Raji (cell line): ENCODE measurements at regions not wholly inside any gene's neighbourhood (a gene's known extent, or its start where the extent isn't known, plus 50 kb on each side); places are given as distances from the start of the nearest gene placed in this dataset.

Experiments
- POLR2A ChIP-seq: IDR thresholded peaks from 2 replicates; pipeline ENCODE4 v1.6.1; 2011; ENCODE audit warnings: low read depth, low read length, control low read depth; ENCODE audit not compliant: insufficient read depth

DNA sequence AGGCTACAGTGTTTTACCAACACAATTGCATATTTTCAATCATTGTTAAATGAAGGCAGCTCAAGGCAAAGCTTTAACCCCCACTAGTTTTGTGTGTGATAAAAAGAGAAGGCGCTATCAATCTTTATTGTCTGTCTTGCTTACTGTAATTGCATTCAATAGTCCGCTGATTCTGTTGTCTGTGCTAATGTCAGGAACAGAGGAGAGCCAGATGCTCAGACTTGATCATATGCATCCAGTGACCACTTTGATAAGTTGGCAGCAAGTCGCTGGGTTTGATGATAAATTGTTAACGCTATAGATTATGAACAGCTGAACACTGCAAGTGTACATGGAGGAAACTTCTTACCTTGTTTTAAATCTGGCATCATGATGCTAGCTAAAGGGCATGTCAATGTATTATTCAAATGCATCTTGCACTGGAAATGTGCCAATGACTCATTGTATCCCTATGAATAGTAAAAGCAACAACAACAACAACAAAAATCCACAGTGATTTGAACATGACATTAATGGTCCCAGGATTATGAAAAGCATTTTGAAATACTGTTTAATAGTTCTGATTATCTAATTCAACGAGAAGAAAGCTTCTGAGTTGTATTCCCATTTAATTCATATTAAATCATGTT is 423.5 kb upstream of the FANCL start:
- no peak for TF ChIP-seq POLR2A

DNA sequence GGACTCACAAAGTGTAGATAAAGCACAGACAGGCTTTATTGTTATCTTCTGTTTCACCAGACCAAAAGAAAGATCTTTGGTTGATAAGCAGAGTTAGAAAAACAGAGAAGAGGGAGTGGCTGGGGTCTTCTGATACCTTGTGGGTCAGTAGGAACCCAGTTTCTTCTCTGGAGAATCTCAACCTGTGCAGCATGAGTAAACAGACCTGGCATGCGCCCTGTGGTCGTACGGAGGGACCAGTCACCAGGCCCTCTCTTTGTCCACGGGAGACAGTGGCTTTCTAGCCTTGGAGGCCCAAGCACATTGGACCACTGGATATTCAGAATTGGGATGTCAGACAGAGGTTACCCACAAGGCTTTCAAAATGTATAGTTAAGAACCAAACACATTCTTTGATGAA is 418.9 kb upstream of the FANCL start:
- no peak for TF ChIP-seq POLR2A

DNA sequence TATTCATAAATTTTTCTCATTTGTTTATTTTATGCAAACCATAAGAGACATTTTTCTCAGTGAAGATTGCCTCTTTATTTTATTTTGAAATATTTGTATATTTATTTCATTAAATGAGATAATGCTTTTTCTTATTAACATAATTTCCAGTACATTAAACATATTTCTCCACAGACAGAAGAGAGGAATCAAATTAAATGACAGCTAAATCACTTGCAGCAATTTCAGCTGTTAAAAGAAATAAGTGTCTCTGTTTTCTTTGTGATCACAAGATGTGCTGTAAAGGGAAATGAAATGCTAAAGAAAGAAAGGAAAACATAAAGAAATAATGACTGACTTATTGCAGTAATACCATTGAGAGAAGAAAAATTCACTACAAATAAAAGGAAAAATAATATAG is 414.0 kb upstream of the FANCL start:
- TF ChIP-seq POLR2A = no peak

DNA sequence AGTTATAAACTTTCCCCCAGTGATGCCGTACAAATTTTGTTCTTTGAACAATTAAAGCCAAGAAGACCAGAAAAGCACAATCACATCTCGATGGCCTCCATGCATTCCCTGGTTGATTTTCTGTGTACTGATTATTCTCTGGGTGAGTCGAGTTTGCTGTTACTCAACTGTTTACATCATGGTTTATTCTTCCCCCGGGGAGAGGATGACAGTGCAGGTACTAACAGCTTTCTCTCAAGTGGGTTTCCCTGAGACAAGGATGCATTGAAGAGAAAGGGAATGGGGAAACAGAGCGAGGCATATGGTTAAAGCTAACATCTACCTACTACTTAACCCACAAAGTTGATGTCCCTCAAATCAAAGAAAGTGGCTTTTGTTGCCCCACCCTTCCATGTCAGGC is 410.8 kb upstream of the FANCL start:
- no peak for TF ChIP-seq POLR2A

DNA sequence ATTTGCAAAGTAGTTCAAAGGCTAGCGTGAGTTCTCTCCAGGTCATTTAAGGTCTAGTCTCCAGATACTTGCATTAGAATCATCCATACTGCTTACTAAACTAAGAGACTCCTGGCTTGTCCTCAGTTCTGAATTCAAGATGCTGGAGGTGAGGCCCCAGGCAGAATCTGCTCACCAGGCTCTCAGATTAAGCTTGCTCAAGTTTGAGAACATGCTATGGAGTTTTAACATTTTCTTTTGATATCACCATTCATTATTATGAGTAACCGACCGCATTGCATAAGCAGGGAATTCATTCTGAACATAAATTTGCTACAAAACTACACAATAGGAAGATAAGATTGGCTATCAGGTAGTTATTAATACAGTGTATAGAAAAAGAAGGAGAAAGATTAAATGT is 409.7 kb upstream of the FANCL start:
- TF ChIP-seq POLR2A = no peak

DNA sequence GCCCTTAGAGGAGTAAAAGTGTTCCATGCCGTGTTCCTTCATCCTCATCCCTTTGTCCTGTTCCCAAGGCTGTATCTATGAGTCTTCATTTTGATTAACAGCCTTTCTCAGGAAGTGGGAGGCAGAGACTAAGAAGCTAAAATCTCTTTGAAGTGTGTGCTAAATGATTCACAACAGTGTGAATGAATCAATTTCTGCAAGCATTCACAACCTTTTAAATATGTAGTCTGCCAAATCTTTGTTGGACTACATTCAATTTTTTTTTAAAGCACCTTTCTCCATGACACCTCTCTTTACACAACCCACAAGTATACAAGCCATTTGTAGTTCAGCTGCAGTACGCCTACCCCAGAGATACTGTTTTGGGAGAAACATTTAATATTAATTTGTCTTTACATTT is 408.6 kb upstream of the FANCL start:
- no peak for TF ChIP-seq POLR2A

DNA sequence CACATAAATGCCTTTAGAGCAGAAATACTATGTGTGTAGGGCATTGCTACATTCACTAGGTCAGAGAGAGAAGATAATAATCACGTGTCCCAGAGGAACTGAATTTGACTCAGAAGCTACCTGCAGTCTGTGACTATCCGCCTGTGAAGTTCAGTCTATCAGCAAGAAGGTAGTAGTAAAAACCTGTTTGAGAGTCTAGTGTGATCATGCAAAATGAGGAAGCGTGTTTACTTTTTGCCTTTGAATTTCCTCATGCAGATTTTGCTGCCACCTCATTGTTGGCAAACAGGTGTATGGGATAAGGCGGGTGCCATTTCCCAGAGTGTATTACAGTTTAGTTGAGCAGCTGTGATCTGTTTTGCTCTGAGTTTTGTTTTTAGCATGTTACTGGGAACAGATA is 403.9 kb upstream of the FANCL start:
- no peak for TF ChIP-seq POLR2A

DNA sequence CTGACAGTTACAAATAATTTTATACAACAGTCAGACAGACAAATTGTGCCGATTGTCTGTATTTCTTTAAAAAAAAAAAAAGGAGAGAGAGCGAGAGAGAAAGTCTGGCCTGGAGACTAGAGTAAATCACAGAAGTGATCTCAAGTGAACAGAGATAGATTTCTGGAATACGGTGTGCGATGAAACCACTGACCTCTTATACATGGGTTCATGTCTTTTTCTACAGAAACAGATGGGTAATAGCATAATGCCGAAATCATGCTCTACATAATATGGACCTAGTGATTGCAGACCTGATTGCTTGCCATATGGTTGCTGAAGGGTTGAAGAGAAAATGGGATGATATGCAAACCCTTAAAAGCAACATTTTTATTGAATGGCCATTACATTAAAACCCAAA is 403.3 kb upstream of the FANCL start:
- TF ChIP-seq POLR2A = no peak

DNA sequence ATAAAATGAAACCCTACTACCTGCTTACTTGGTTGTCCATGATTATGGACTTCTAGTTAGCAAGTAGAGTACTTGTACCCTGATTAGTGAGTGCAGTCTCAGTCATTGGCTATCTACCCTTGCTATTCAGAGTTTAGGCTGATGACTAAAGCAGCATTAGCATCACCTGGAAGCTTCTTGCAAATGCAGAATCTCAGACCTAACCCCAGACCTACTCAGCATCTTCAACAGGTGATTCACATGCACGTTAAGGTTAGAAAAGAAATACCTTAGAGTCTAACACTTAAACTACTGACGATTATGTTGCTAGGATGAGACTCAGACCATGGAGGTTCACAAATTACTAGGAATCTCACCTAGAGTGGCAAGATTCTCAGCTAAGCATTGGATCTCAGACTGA is 399.9 kb upstream of the FANCL start:
- TF ChIP-seq POLR2A = no peak

DNA sequence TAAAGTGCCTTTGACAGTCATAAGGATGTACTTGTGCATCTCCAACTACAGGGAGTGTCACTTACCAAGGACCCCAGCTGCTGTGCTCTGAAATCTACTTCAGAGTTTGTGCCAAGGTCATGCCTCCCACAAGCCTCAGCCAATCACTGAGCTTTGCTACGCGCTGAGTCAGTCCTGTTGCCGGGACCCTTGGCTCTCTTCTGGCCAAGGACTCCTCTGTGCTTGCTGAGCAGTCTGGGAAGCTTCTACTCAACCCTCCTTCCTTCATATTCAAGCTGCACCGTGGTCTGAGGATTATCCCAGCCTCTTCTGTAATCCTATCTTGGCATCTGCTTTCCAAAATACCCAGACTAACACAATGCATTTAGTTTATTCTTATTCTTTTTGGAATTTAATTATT is 398.9 kb upstream of the FANCL start:
- no peak for TF ChIP-seq POLR2A

DNA sequence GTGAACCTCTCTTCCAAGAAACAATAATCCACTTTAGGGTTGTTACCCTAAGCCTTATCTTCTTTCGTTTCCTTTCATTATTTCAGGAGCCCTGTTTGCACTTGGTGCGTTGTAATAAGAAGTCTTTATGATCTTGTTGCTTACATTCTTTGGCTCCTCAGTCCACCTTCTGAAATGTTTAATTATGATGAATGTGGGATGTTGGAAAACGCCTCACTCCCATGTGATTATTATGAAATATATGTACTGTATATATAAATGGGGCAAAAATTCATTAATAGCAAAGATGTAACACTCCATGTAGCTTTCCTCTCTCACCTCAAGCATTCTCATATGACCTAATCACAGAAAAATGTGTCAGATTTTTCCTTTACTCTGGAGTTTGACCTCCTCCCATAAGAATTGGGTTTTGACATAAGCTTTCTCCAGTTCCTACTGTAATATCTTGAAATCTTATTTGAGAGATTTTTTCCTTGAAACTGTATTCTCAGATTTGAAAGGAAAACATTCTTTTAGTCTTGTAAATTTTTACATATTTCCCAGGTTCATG is 397.2 kb upstream of the FANCL start:
- no peak for TF ChIP-seq POLR2A

DNA sequence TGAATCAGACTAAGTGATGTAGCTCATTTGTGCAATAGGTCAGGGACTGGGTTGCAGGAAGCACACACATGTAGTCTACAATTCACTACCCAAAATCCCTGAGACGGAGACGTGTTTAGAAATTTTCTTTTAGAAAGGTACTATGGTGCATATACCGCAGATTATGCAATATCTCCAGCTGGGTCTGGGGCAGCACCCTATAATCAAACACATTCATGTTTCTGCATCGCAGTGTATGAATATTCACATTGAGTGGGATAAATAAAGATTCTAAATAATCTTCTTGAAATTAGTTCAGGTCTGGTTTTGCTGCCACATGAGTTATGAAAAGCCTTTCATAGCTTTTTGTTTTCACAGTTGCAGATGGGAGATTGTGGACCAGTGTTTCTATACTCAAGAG is 395.7 kb upstream of the FANCL start:
- TF ChIP-seq POLR2A = no peak

DNA sequence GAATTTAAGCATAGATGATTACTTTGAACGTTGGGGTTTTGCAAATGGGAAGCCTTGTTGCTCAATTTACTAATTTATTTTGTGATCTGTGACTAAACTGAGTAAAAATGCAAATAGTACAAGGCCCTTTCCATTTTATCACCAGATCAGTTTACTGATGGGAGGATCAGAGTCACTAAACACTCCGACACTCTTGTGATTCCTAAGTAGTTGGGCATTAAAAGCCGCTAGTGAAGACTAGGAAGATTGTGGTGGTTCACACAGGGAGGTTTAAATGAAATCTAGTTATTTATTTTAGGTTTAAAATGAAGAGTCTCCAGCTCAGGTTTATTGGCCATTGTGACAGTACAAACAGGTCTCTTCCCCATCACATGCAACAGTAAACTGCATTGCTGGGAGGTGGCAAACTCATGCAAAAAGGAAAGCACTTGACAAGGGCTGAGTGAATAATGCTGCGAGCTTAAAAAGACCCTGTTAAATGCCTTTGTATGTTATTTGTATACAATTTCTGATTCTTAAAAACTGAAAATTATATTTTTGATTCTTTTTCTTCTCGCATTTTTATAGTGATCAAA is 394.8 kb upstream of the FANCL start:
- TF ChIP-seq POLR2A = no peak

DNA sequence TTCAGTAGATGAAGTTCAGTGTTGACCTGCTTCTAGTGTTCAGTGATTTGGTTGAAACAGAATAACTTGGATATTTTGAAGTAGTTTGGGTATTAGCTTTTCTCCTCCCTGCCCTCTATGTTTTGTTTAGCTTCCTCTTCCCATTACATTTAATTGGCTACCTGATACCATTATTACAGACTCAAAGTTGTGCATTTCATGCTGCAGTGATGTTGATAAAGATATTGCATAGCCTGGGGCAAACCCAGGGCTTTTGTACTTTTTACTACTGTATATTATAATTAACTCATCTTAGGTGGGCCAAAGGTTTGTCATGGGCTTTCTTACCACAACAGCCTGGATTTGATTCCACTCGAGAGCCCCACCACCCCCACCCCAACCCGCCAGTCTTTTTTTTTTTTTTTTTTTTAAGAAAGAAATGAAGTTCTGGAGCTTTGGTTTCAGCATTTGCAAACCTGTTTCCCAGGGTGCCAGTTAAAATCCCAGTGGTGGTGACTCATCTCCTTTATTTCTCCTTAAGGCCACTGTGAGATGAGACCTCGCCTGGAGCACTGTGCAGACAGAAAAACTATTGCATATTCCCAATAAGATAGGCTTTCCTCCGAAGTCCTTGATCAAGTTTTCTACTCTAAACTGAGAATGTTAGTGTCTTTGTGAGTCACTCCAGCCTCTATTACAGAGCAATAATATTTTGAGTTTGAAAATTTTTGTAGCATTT is 393.7 kb upstream of the FANCL start:
- TF ChIP-seq POLR2A = no peak

DNA sequence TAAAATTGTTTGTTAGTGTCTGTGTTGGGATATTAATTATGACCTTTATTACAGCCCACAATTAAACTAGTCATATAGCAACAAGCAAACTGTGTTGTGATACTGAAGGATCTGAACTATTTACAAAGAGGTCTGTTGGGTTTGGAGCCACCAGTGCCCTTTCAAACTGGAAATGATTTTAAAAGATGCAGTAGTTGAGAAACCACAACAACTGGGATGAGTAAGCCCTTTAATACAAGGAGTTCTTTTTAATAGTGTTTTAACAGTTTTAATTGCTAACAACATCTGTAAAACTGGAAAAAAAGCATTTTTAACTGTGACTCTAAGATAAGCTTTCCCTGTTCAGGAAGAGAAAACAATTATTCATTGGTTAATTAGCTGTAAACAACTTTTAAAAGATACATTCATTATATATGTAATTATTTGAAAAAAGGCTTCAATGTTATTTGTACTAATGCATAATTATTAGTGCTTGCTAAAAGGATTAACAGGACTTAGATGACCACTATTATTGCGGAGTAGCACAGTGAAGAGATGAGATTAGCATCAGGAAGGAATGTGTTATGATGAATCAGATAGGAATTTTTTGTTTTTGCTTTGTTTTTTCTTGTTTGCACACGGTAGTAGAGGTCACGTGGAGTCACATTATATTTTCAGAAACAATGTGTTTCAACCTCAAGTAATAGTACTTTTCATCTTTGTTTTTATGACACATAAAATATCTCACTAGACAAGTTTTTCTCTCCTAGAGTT is 392.7 kb upstream of the FANCL start:
- no peak for TF ChIP-seq POLR2A

DNA sequence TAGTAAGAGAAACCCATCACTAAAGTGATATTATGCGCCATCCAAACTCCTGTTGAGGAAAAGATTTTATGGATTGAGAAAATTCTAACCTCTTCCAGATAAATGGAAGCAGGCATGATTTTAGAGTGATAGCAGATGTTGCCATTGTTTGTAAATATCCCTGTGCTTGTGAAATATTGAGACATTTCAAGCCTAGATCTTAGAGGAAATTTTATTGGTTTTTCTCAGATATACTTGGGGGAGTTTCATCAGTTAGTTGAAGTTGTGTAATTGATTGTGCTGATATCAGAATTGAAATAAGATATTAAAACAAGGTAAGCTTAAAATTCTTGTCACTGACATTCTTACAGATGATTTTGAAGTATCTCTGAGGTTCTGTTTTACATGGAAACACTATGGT is 390.9 kb upstream of the FANCL start:
- TF ChIP-seq POLR2A = no peak

DNA sequence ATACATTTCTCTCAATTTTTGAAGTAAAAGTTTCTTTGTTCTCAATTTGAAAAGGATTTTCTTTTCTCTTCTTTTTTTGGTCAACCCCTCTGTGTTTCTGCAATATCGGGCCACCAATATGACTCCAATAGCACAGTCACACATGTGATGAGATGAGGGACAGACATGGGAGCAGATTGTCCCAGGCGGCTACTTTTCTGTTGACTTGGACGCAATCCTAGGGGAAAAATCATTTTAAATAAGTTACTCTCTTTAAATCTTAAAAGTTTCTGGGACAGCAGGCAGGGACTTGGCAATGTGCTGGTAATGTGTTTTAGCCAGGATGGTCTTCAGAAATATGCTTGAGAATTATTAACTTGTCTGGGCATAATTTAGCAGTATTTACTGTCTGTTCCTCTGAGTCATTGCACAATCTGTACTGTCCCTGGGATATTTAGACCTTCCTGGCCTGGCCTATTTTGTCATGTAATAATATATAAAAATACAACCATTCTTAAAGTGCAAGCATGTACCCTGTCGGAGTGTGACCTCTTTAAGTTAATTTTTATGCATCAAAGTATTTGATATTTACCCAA is 388.5 kb upstream of the FANCL start:
- TF ChIP-seq POLR2A = no peak
